ENCODE measurements at regions not wholly inside any gene's neighbourhood (a gene's known extent, or its start where the extent isn't known, plus 50 kb on each side); places are given as distances from the start of the nearest gene placed in this dataset.

DNA sequence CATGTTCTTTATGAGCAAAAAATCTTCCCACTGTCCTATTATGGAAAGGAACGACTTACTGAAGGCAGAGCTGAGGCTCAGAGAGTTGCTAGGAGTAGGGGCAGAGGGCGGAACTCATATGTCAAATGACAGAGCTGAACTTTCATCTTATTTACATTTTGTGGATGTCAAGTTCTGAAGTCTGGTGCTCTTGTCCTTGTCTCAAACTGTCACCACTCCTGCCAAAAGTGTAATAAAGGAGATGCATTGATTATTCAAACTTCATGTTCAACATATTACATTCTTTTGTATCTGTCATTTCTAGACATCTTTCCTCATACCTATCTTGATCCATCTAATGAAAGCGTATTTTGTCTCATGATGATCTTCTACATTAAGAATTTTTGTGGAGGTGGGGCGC is 57.1 kb upstream of the C11orf87 start:
- H3K4me2 ChIP-seq (ENCODE audit: insufficient read depth in 1 of 2, low read depth in 2 of 2, low read length in 2 of 2), result no peak overlapping the region
- DNase-seq (ENCODE audit: low read depth in 1 of 2, low spot score in 2 of 2) (no peak), FAIRE-seq (no peak)
- ChIA-PET CTCF (ENCODE audit: partially characterized antibody) (no interaction called here), POLR2A (ENCODE audit: partially characterized antibody) (no interaction called here)
- no peaks in the 10 kb centered on the region for H3K9me3 ChIP-seq (ENCODE audit: insufficient read depth in 2 of 2, low read depth in 1 of 2, low read length in 1 of 2)
- H3K27me3 ChIP-seq (replicated peaks in 1 of 4; ENCODE audit: control insufficient read depth in 3 of 4, extremely low read depth in 1 of 4, insufficient read depth in 3 of 4, low read length in 3 of 4), result no peaks in the 10 kb centered on the region
- H3K4me3 ChIP-seq (ENCODE audit: extremely low read depth in 1 of 4, insufficient read depth in 2 of 4, low read depth in 3 of 4, low read length in 4 of 4), result no peak overlapping the region
- no peak overlapping the region for H3K14ac ChIP-seq (ENCODE audit: insufficient read length)
- no peak overlapping the region for H3K27ac ChIP-seq (ENCODE audit: low read depth, low read length)
- no peak overlapping the region for H4K5ac ChIP-seq (ENCODE audit: insufficient read length, low read depth, low read length)
- H2BK120ac ChIP-seq (replicated peaks; ENCODE audit: low read depth, low read length), result no peak overlapping the region
- no peak overlapping the region for H3K23ac ChIP-seq (ENCODE audit: insufficient read length)
- H4K8ac ChIP-seq (ENCODE audit: extremely low read depth, insufficient read depth, low read length), result no peak overlapping the region
- no peak overlapping the region for H2BK12ac ChIP-seq (ENCODE audit: low read depth, low read length)
- H3K36me3 ChIP-seq (ENCODE audit: control insufficient read depth in 2 of 4, insufficient read depth in 4 of 4, low read length in 3 of 4), result no peaks in the 10 kb centered on the region
- H4K91ac ChIP-seq (replicated peaks; ENCODE audit: insufficient read length, low read length), result no peak overlapping the region
- no peak overlapping the region for H3K56ac ChIP-seq (replicated peaks; ENCODE audit: insufficient read length, low read depth, low read length)
- TF ChIP-seq, protein P1, sequence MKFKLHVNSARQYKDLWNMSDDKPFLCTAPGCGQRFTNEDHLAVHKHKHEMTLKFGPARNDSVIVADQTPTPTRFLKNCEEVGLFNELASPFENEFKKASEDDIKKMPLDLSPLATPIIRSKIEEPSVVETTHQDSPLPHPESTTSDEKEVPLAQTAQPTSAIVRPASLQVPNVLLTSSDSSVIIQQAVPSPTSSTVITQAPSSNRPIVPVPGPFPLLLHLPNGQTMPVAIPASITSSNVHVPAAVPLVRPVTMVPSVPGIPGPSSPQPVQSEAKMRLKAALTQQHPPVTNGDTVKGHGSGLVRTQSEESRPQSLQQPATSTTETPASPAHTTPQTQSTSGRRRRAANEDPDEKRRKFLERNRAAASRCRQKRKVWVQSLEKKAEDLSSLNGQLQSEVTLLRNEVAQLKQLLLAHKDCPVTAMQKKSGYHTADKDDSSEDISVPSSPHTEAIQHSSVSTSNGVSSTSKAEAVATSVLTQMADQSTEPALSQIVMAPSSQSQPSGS (IDR thresholded peaks at IDR 0.05; ENCODE audit: low read length), result no peak
- TF ChIP-seq SRF (IDR thresholded peaks at IDR 0.05; ENCODE audit: low read depth, low read length), result no peak
- TF ChIP-seq, protein P2, sequence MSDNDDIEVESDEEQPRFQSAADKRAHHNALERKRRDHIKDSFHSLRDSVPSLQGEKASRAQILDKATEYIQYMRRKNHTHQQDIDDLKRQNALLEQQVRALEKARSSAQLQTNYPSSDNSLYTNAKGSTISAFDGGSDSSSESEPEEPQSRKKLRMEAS (IDR thresholded peaks at IDR 0.05), result no peak
- TF ChIP-seq NANOG (IDR thresholded peaks at IDR 0.05; ENCODE audit: insufficient read depth, low read depth, low read length, poor library complexity, severe bottlenecking), result no peak
- no peak overlapping the region for H2BK5ac ChIP-seq (ENCODE audit: low read depth, low read length)
- H3K79me1 ChIP-seq (ENCODE audit: low read depth, low read length), result no peaks in the 10 kb centered on the region
- no peak overlapping the region for H2AFZ ChIP-seq (ENCODE audit: low read length)
- no peak overlapping the region for H3K9ac ChIP-seq (replicated peaks in 1 of 4; ENCODE audit: extremely low read depth in 1 of 4, low read depth in 3 of 4, low read length in 3 of 4)
- no peak overlapping the region for H3K4ac ChIP-seq (replicated peaks; ENCODE audit: insufficient read length, low read depth, low read length)
- 97% methylated on average over 4 of the region's 4 CpGs; no CpG with 5 or more reads in 1 of the 2 experiments for WGBS, 2 experiments (ENCODE audit: extremely low coverage in 1 of 2, insufficient coverage in 1 of 2, insufficient read length in 1 of 2, insufficient replicate concordance in 2 of 2, low coverage in 1 of 2, low lambda C conversion rate in 2 of 2, missing lambda C conversion rate in 1 of 2)
- H4K20me1 ChIP-seq (replicated peaks in 1 of 2; ENCODE audit: control insufficient read depth in 1 of 2, insufficient read depth in 2 of 2, low read length in 2 of 2), result no peaks in the 10 kb centered on the region
- no peaks in the 10 kb centered on the region for H3K79me2 ChIP-seq (ENCODE audit: control insufficient read depth in 1 of 2, insufficient read depth in 2 of 2, low read length in 2 of 2)
- no peak overlapping the region for H2BK20ac ChIP-seq (ENCODE audit: low read length)
- H3K23me2 ChIP-seq (ENCODE audit: low read depth, low read length), result no peaks in the 10 kb centered on the region
- no peak overlapping the region for H2AK5ac ChIP-seq (ENCODE audit: low read depth, low read length)
- no peaks in the 10 kb centered on the region for H3K4me1 ChIP-seq (replicated peaks in 1 of 4; ENCODE audit: control insufficient read depth in 3 of 4, insufficient read depth in 4 of 4, low read length in 3 of 4)
- H2BK15ac ChIP-seq (ENCODE audit: low read length), result no peak overlapping the region
- H3K18ac ChIP-seq (ENCODE audit: extremely low read depth, low read length), result no peak overlapping the region
